Erythroblast (primary cell): ENCODE measurements at regions not wholly inside any gene's neighbourhood (a gene's known extent, or its start where the extent isn't known, plus 50 kb on each side); places are given as distances from the start of the nearest gene placed in this dataset.

Source experiments
- GATA1 ChIP-seq: IDR thresholded peaks from 2 replicates; pipeline ENCODE4 v1.6.1; 2011; ENCODE audit warnings: low read depth, mild to moderate bottlenecking, control low read depth, low read length, moderate library complexity
- POLR2A ChIP-seq: IDR thresholded peaks from 2 replicates; pipeline ENCODE4 v1.6.1; 2011; ENCODE audit warnings: mild to moderate bottlenecking, low read length

DNA sequence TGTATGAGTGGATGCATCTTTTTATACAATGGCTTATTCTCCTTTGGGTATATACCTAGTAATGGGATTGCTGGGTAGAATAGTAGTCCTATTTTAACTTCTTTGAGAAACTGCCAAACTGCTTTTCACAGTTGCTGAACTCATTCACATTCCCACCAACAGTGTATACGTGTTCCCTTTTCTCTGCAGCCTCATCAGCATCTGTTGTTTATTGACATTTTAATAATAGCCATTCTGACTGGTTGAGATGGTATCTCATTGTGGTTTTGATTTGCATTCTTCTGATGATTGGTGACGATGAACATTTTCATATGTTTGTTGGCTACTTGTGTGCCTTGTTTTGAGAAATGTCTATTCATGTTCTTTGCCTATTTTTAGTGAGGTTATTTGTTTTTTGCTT is 687.0 kb upstream of the EPHA5 start:
- no peak for TF ChIP-seq POLR2A
- TF ChIP-seq GATA1: no peak
